Left forelimb (tissue), 1 donor: ENCODE measurements at regions not wholly inside any gene's neighbourhood (a gene's known extent, or its start where the extent isn't known, plus 50 kb on each side); places are given as distances from the start of the nearest gene placed in this dataset.
A peak's percentile ranks its signal among the peaks of the same experiment; 100 is the strongest.
"Not testable (repeated sequence)": the region's sequence is repeated elsewhere in the genome, so short reads cannot be mapped to it uniquely, and the experiment has no call there.

Experiments
- DNase-seq: peaks from one replicate; pipeline ENCODE4 v3.0.0-alpha.2; 2018; ENCODE audit warnings: low spot score

GRCh38 chr12:114815026-114815795 lies 131.2 kb upstream of the TBX3 start:
- DNase-seq, result no peak

DNA sequence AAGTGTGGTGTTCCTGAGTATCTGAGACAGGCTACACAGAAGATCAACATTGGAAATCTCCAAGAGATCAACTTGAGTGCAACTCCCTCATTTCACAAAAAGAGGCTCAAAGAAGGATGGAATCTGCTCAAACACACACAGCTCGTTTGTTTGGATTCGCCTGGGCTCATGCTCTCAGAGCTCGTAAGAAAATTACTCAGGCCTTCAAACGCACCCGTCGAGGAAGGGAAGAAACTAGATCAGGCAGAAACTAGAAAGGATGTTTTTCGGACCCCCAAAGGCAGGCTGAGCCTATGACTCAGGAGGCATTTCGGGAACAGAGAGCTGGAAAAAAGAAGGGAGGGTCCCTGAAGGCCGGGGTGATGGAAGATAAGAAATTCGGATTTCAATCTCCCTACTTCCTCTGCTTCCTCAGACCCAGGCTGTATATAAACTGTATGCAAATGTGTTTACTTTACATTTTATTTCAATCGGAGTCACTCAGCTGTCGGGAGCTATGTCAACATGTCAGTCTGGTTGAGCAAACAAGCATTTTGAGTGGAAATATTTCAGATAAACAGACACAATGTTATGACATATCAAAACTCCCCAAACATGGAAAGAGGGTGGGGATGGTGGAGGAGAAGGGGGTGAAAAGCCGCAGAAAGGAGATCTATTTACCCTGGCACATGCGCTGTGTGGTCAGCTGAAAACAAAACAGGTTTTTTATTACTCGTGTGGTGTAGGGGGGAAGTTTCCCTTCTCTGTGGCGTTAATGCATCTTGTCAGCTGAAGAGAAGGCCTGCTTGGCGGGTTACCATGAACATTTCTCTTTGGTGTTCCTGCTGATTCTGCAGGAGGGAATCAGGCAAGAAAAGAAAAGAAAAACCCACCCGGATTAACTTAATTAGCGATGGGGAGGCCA lies 129.1 kb upstream of the TBX3 start:
- DNase-seq, result no peak

GRCh38 chr12:114812384-114812783 lies 128.4 kb upstream of the TBX3 start:
- no peak for DNase-seq

- no peak for DNase-seq
Observed at GRCh38 chr12:114809097-114809496, 125.1 kb upstream of the TBX3 start.

DNA sequence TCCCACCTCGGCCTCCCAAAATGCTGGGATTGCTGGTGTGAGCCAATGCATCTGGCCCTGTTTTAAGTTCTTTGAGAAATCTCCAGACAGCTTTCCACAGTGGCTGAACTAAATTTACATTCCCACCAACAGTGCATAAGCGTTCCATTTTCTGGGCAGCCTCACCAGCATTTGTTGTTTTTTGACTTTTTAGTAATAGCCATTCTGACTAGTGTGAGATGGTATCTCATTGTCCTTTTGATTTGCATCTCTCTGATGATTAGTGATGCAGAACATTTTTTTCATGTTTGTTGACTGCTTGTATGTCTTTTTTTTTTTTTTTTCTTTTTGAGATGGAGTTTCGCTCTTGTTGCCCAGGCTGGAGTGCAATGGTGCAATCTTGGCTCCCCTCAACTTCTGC lies 117.4 kb upstream of the TBX3 start:
- not testable (repeated sequence) for DNase-seq

- DNase-seq, result not testable (repeated sequence)
Observed at GRCh38 chr12:114800566-114800965, 116.6 kb upstream of the TBX3 start.

DNA sequence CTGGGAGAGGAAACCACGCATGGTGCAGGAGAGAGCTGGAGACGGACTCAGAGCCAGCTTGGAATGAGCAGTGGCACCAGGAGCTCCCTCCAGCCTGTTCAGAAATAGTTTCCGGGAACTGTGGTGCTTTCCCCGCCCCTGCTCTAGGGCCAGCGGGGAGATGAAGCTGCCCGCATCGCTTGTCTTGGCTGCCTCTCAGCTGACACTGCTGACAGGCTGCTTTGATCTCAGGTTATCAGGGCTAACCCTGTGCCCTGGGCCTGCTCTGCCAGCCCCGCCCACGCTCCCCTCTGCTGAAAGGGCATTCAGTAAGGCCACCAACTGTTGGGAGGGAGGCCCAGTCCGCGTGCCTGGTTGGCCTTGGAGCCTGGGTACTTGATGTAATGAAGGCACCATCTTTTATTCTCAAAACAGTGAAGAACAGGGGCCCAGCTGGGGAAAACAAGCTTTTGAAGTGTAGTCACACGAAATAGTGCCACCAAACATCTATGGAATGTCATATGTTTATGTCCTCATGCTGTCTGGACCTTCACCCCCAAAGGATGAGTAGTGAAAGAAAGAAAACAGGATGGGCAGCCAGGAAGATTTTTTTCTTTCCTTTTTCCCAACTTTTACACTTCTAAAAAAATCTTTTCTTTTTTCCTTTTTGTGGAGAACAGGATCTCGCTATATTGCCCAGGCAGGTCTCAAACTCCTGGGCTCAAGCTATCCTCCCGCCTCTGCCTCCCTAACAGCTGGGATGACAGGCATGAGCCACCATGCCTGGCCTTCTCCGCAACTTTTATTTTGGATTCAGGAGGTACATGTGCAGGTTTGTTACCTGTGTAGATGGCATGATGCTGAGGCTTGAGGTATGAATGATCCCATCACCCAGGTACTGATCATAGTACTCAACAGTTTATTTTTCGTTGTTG lies 115.9 kb upstream of the TBX3 start:
- peak; percentile 66 for DNase-seq

- DNase-seq, result no peak
Observed at GRCh38 chr12:114794049-114794558, 110.1 kb upstream of the TBX3 start.

- DNase-seq, result no peak
Observed at GRCh38 chr12:114790276-114790675, 106.3 kb upstream of the TBX3 start.

DNA sequence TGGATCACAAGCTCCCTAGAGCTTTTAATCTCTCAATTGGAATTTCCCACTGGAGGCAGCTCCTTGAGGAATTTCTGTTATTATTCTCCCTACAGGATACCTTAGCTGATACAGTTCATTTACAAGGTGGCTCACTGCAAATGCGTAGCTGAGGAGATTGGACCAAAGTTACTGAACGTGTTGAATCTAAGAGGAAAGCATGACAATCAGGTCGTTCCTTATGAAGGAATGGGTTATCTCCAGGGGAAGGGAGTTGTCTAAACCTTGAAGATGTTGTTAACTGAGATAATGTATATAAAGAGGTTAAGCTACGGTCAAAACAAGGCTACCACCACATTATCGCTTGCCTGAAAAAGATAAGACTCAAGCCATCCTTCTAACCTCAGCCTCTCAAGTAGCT lies 105.8 kb upstream of the TBX3 start:
- no peak for DNase-seq

GRCh38 chr12:114789276-114789675 lies 105.3 kb upstream of the TBX3 start:
- DNase-seq, result no peak

- no peak for DNase-seq
Observed at GRCh38 chr12:114784526-114784925, 100.6 kb upstream of the TBX3 start.

- DNase-seq, result no peak
Observed at GRCh38 chr12:114783089-114783618, 99.2 kb upstream of the TBX3 start.

DNA sequence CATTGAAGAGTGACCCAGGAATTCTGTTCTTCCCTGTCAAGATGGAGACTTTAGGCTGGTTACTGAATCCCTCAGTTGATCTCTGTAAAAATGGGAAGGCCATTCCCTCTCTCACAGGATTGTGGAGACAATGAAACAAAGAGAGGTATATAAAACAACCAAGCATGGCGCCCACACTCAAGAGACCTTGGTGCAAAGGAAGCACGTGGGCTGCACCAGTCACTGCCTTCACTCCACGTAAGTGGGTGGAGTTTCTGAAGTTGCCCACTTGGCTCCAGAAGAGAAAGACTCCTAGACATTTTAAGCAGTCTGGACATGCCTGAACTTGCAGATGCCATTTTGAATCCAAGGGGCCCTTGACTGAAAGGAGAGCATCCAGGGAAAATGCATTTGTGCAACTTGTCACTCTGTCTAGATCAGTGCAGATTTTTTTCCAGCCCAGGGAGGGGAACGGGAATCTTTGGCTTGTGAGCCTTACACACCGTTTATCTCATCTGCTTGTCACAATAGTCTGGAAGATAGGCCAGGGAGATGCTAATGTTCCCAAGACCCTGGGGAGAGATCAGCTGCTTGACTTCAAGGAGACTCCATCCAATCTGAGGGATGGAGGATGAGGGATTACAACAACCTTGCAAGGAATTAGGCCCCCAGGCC lies 96.9 kb upstream of the TBX3 start:
- DNase-seq, result no peak

DNA sequence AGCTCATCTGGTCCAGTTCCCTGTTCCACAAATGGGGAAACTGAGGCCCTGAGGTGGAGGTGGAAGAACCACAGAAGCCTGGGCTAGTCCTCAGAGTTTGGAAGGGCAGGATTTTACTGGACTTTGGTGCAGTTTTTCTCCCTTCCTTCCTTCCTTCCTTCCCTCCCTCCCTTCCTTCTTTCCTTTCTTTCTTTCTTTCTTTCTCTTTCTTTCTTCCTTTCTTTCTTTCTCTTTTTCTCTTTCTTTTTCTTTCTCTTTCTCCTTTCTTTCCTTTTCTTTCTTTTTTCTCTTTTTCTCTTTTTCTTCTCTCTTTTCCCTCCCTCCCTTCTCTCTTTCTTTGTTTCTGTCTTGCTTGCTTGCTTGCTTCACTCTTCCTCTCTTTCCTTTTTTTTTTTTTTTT lies 95.7 kb upstream of the TBX3 start:
- no peak for DNase-seq

- DNase-seq, result no peak
Observed at GRCh38 chr12:114779186-114779585, 95.2 kb upstream of the TBX3 start.

- DNase-seq, result no peak
Observed at GRCh38 chr12:114776731-114777442, 92.9 kb upstream of the TBX3 start.

GRCh38 chr12:114774699-114775098 lies 90.7 kb upstream of the TBX3 start:
- DNase-seq, result no peak

DNA sequence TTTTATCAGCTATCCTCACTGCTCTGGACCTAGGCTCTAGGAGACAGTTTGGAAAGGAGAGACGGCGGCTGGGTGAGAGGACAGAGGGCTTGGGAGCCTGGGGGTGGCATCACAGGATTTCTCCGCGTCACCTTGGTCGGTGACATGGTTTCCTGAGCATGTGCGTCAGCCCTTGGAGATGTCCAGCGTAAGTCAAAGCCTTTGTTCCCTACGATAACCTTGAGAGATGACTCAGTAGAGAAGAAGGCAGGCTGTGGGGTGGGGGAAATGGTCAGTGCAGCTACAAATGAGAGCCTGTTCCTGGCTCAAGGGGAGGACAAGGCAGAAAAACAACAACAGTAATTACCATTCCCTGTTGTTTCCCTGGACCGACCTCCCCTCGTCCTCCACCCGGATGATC lies 90.2 kb upstream of the TBX3 start:
- no peak for DNase-seq

DNA sequence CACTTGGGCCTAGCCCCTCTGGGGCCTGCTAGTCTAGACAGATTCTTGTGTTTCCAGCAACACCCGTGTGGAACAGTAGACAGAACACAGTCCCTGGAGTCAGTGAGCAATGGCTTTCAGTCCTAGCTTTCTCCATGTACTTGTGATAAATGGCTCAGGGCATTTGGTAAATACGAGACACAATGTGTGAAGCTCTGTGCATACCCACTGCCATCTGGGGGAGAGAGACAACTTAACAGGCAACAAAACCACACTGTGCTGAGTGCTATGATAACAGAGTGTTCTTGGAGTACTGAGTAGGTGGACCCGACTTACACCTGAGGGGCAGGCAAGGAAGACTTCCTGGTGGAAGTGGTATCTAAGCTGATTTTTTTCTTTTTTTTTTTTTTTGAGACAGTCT lies 86.3 kb upstream of the TBX3 start:
- DNase-seq, result no peak

DNA sequence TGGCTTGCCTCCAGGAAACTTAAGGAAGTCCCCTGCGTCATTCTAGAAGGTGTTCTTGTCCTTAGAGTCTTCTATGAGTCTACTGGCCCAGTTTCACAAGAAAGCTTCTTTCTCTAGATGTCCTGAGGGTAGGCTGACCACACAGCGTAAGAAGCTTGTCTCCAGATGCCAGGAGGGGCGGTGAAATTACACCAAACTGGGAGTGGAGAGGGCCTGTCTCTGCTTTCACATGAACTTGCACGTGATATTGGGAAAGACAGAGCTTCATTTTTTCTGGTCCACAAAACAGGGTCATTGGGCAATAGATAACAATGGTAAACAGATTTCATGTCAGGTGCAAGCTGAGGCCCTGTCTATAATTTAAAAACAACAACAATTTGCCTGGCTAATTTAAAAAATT lies 85.7 kb upstream of the TBX3 start:
- DNase-seq, result no peak
